ENCODE measurements at regions not wholly inside any gene's neighbourhood (a gene's known extent, or its start where the extent isn't known, plus 50 kb on each side); places are given as distances from the start of the nearest gene placed in this dataset.

- ChIA-PET CTCF (no interaction called here), RAD21 (ENCODE audit: low non-redundant PET in 1 of 2, low total read pairs in 2 of 2, uncharacterized antibody in 2 of 2, unreplicated experiment in 2 of 2) (no interaction called here), POLR2A (no interaction called here)
- Histone ChIP-seq H3K4me3 (replicated peaks in 1 of 2; ENCODE audit: low read depth in 1 of 2, low read length in 2 of 2) (no peak overlapping the region), H3K4me2 (ENCODE audit: low read length) (no peak overlapping the region), H3K79me2 (ENCODE audit: insufficient read depth, low read length) (no peaks in the 10 kb centered on the region), H3K4me1 (ENCODE audit: control insufficient read depth in 1 of 2, insufficient read depth in 2 of 2, low read length in 2 of 2) (no peaks in the 10 kb centered on the region), H3K36me3 (ENCODE audit: control insufficient read depth in 1 of 2, insufficient read depth in 2 of 2, low read length in 2 of 2) (no peaks in the 10 kb centered on the region), H3K9ac (ENCODE audit: low read length) (no peak overlapping the region), H3K27ac (ENCODE audit: low read depth, low read length) (no peak overlapping the region), H4K20me1 (ENCODE audit: insufficient read depth) (no peaks in the 10 kb centered on the region), H3K27me3 (ENCODE audit: insufficient read depth, low read length) (no peaks in the 10 kb centered on the region), H3K9me3 (ENCODE audit: control insufficient read depth in 1 of 2, insufficient read depth in 1 of 2, low read depth in 1 of 2, low read length in 2 of 2) (no peaks in the 10 kb centered on the region), H2AFZ (ENCODE audit: low read depth, low read length, poor library complexity, severe bottlenecking) (no peak overlapping the region), H3K9me2 (ENCODE audit: insufficient read depth) (no peaks in the 10 kb centered on the region)
- no TSS peak for BruUV-seq (replicated peaks)
- intact Hi-C loops (cut with micrococcal nuclease) = no loop called here
- DNase-seq (ENCODE audit: low read depth, low spot score) (no peak), ATAC-seq (no peak)
- TF ChIP-seq ZNF274 (IDR thresholded peaks at IDR 0.05; ENCODE audit: low read depth, low read length) (no peak), EZH2phosphoT487 (IDR thresholded peaks at IDR 0.05; ENCODE audit: borderline replicate concordance) (no peak), ATF3 (IDR thresholded peaks at IDR 0.05) (no peak)
Observed at GRCh38 chr13:103213152-103213551, 146.9 kb upstream of the SLC10A2 start.

GRCh38 chr13:103210348-103210747, 144.1 kb upstream of the SLC10A2 start:
- no peak overlapping the region for H2AFZ ChIP-seq (ENCODE audit: low read depth, low read length, poor library complexity, severe bottlenecking)
- no peaks in the 10 kb centered on the region for H3K9me2 ChIP-seq (ENCODE audit: insufficient read depth)
- POLR2A ChIA-PET = no interaction called here

More at GRCh38 chr13:103210348-103210747, 144.1 kb upstream of the SLC10A2 start:
- ATAC-seq = no peak
- Histone ChIP-seq H3K9ac (ENCODE audit: low read length) (no peak overlapping the region), H3K9me3 (ENCODE audit: control insufficient read depth in 1 of 2, insufficient read depth in 1 of 2, low read depth in 1 of 2, low read length in 2 of 2) (no peaks in the 10 kb centered on the region), H3K79me2 (ENCODE audit: insufficient read depth, low read length) (no peaks in the 10 kb centered on the region), H3K4me2 (ENCODE audit: low read length) (no peak overlapping the region), H3K36me3 (ENCODE audit: control insufficient read depth in 1 of 2, insufficient read depth in 2 of 2, low read length in 2 of 2) (no peaks in the 10 kb centered on the region), H3K4me3 (replicated peaks in 1 of 2; ENCODE audit: low read depth in 1 of 2, low read length in 2 of 2) (no peak overlapping the region), H3K27me3 (ENCODE audit: insufficient read depth, low read length) (no peaks in the 10 kb centered on the region), H4K20me1 (ENCODE audit: insufficient read depth) (no peaks in the 10 kb centered on the region), H3K27ac (ENCODE audit: low read depth, low read length) (no peak overlapping the region), H3K4me1 (ENCODE audit: control insufficient read depth in 1 of 2, insufficient read depth in 2 of 2, low read length in 2 of 2) (no peaks in the 10 kb centered on the region)
- BruUV-seq (replicated peaks) = no TSS peak
- DNase-seq (ENCODE audit: low read depth, low spot score) = no peak
- ChIA-PET CTCF (no interaction called here), RAD21 (ENCODE audit: low non-redundant PET in 1 of 2, low total read pairs in 2 of 2, uncharacterized antibody in 2 of 2, unreplicated experiment in 2 of 2) (no interaction called here)
- intact Hi-C loops (cut with micrococcal nuclease) = no loop called here
- TF ChIP-seq ZNF274 (IDR thresholded peaks at IDR 0.05; ENCODE audit: low read depth, low read length) (no peak), CEBPB (IDR thresholded peaks at IDR 0.05; ENCODE audit: low read depth) (no peak)

Data from HCT116 (cell line).